Renal cortex interstitium (tissue), 11 donors: ENCODE measurements at regions not wholly inside any gene's neighbourhood (a gene's known extent, or its start where the extent isn't known, plus 50 kb on each side); places are given as distances from the start of the nearest gene placed in this dataset.
"Not testable (repeated sequence)": the region's sequence is repeated elsewhere in the genome, so short reads cannot be mapped to it uniquely, and the experiment has no call there.

Source experiments
- DNase-seq, 11 donors: peaks; one replicate each; pipeline ENCODE4 v3.0.0-alpha.2; 2013; ENCODE audit warnings: low read depth in 9 of 11, low spot score in 4 of 11; ENCODE audit errors: extremely low read depth in 1 of 11

- no peak for DNase-seq
Measured at GRCh38 chr1:192903142-192903541, 94.3 kb downstream of the RGS2 start.

- no peak for DNase-seq
Measured at GRCh38 chr1:192904438-192904895, 95.6 kb downstream of the RGS2 start.

GRCh38 chr1:192905049-192905448, 96.2 kb downstream of the RGS2 start:
- no peak for DNase-seq

GRCh38 chr1:192906334-192906733, 97.5 kb downstream of the RGS2 start:
- no peak for DNase-seq

- DNase-seq, result no peak
Measured at GRCh38 chr1:192907545-192908243, 98.9 kb downstream of the RGS2 start.

- DNase-seq, result not testable (repeated sequence)
Measured at GRCh38 chr1:192911896-192912656, 103.2 kb downstream of the RGS2 start.

GRCh38 chr1:192913683-192914082, 104.8 kb downstream of the RGS2 start:
- no peak for DNase-seq

- DNase-seq, result no peak
Measured at GRCh38 chr1:192914092-192914491, 105.3 kb downstream of the RGS2 start.

- no peak for DNase-seq
Measured at GRCh38 chr1:192914696-192915095, 105.9 kb downstream of the RGS2 start.

GRCh38 chr1:192916021-192916420, 107.2 kb downstream of the RGS2 start:
- no peak for DNase-seq

GRCh38 chr1:192918259-192918658, 109.4 kb downstream of the RGS2 start:
- DNase-seq, result no peak

GRCh38 chr1:192920412-192920811, 111.6 kb downstream of the RGS2 start:
- DNase-seq, result no peak

- no peak for DNase-seq
Measured at GRCh38 chr1:192925609-192926008, 116.8 kb downstream of the RGS2 start.

GRCh38 chr1:192926736-192927135, 117.9 kb downstream of the RGS2 start:
- DNase-seq, result no peak

- no peak for DNase-seq
Measured at GRCh38 chr1:192927496-192927895, 118.7 kb downstream of the RGS2 start.

- no peak for DNase-seq
Measured at GRCh38 chr1:192929597-192929996, 120.8 kb downstream of the RGS2 start.

GRCh38 chr1:192933744-192934143, 124.9 kb downstream of the RGS2 start:
- no peak for DNase-seq

GRCh38 chr1:192936313-192937018, 122.7 kb downstream of the UCHL5 start:
- DNase-seq, result no peak

- DNase-seq, result no peak
Measured at GRCh38 chr1:192937128-192937527, 122.0 kb downstream of the UCHL5 start.

- DNase-seq, result no peak
Measured at GRCh38 chr1:192939440-192939839, 119.7 kb downstream of the UCHL5 start.
